H1 (cell line): ENCODE measurements at regions not wholly inside any gene's neighbourhood (a gene's known extent, or its start where the extent isn't known, plus 50 kb on each side); places are given as distances from the start of the nearest gene placed in this dataset.
A peak's percentile ranks its signal among the peaks of the same experiment; 100 is the strongest.

Source experiments
- CTCF ChIA-PET: fragments of 300-600 bp; sonication (Branson Sonifier 250); formaldehyde crosslinking; loops from one replicate; lab custom pipeline; 2021; ENCODE audit not compliant: partially characterized antibody; lab: Charles Lee
- POLR2A ChIA-PET: fragments of 300-600 bp; sonication (Branson Sonifier 250); formaldehyde crosslinking; loops from one replicate; lab custom pipeline; 2021; ENCODE audit warnings: inconsistent platforms; ENCODE audit not compliant: partially characterized antibody; lab: Charles Lee
- DNase-seq, 2 experiments: peaks; one replicate each; pipeline versions ENCODE4 v3.0.0 to v3.0.0-alpha.2; 2010 to 2022; ENCODE audit warnings: low spot score in 2 of 2, low read depth in 1 of 2, mixed read lengths in 1 of 2
- FAIRE-seq: peaks from 2 replicates; lab custom pipeline; 2011; peaks lifted over from hg19 to GRCh38; lab: Jason Lieb, UNC
- H2AFZ ChIP-seq: 2 replicates; pipeline ENCODE4 v1.8.1; 2012; ENCODE audit warnings: low read length, inconsistent platforms
- H2AK5ac ChIP-seq: 2 replicates; pipeline ENCODE4 v1.6.1; 2013; ENCODE audit warnings: low read depth, low read length
- H2BK120ac ChIP-seq: replicated peaks from 2 replicates; pipeline ENCODE3; 2013; ENCODE audit warnings: low read depth, low read length, inconsistent platforms
- H2BK12ac ChIP-seq: 2 replicates; pipeline ENCODE4 v1.6.1; 2013; ENCODE audit warnings: low read depth, low read length
- H2BK15ac ChIP-seq: 2 replicates; pipeline ENCODE4 v1.6.1; 2013; ENCODE audit warnings: low read length
- H2BK20ac ChIP-seq: 2 replicates; pipeline ENCODE4 v1.6.1; 2013; ENCODE audit warnings: low read length
- H2BK5ac ChIP-seq: 2 replicates; pipeline ENCODE4 v1.6.1; 2013; ENCODE audit warnings: low read depth, low read length
- H3K14ac ChIP-seq: 2 replicates; pipeline ENCODE4 v1.6.1; 2013; ENCODE audit warnings: inconsistent platforms; ENCODE audit not compliant: insufficient read length
- H3K18ac ChIP-seq: 2 replicates; pipeline ENCODE4 v1.6.1; 2013; ENCODE audit warnings: low read length; ENCODE audit errors: extremely low read depth
- H3K23ac ChIP-seq: 2 replicates; pipeline ENCODE4 v1.6.1; 2013; ENCODE audit warnings: inconsistent platforms; ENCODE audit not compliant: insufficient read length
- H3K23me2 ChIP-seq: 2 replicates; pipeline ENCODE4 v1.6.1; 2013; ENCODE audit warnings: low read depth, low read length
- H3K27ac ChIP-seq: 2 replicates; pipeline ENCODE4 v1.6.1; 2011; ENCODE audit warnings: low read depth, low read length, inconsistent platforms
- H3K27me3 ChIP-seq, 4 experiments: replicated peaks in 1 of 4; 1 replicate in 1 of 4; 2 replicates in 3 of 4; pipeline versions ENCODE4 v1.6.1 to v1.8.1; 2011 to 2013; ENCODE audit warnings: low read length in 3 of 4, mild to moderate bottlenecking in 3 of 4, inconsistent platforms in 2 of 4, mixed read lengths in 2 of 4, moderate library complexity in 1 of 4; ENCODE audit not compliant: control insufficient read depth in 3 of 4, insufficient read depth in 3 of 4; ENCODE audit errors: extremely low read depth in 1 of 4
- H3K36me3 ChIP-seq, 4 experiments: 2 replicates each; pipeline versions ENCODE4 v1.6.1 to v1.8.1; 2011 to 2013; ENCODE audit warnings: mild to moderate bottlenecking in 4 of 4, low read length in 3 of 4, moderate library complexity in 2 of 4, control low read depth in 1 of 4, inconsistent platforms in 1 of 4; ENCODE audit not compliant: insufficient read depth in 4 of 4, control insufficient read depth in 2 of 4
- H3K4ac ChIP-seq: replicated peaks from 2 replicates; pipeline ENCODE3; 2013; ENCODE audit warnings: low read length, low read depth, mixed read lengths, inconsistent platforms; ENCODE audit not compliant: insufficient read length
- H3K4me1 ChIP-seq, 4 experiments: replicated peaks in 1 of 4; 1 replicate in 1 of 4; 2 replicates in 3 of 4; pipeline versions ENCODE4 v1.6.1 to v1.8.1; 2011 to 2013; ENCODE audit warnings: low read length in 3 of 4, inconsistent platforms in 2 of 4, mixed read lengths in 1 of 4; ENCODE audit not compliant: insufficient read depth in 4 of 4, control insufficient read depth in 3 of 4
- H3K4me2 ChIP-seq, 2 experiments: 2 replicates each; pipeline versions ENCODE4 v1.6.1 to v1.8.1; 2011 to 2013; ENCODE audit warnings: low read depth in 2 of 2, low read length in 2 of 2, control low read depth in 1 of 2, inconsistent platforms in 1 of 2, mild to moderate bottlenecking in 1 of 2; ENCODE audit not compliant: insufficient read depth in 1 of 2
- H3K4me3 ChIP-seq, 4 experiments: fragments of 200-600, 300-600 bp in 1 of 4; sonication (generic), shearing (Covaris generic), sonication (Bioruptor Twin) in 1 of 4; 2 replicates each; pipeline versions ENCODE4 v1.5.1 to v1.8.1; 2011 to 2016; ENCODE audit warnings: low read length in 4 of 4, low read depth in 3 of 4, control low read depth in 2 of 4, inconsistent platforms in 2 of 4, mild to moderate bottlenecking in 2 of 4, mixed read lengths in 1 of 4, moderate library complexity in 1 of 4; ENCODE audit not compliant: insufficient read depth in 2 of 4; ENCODE audit errors: extremely low read depth in 1 of 4
- H3K56ac ChIP-seq: replicated peaks from 2 replicates; pipeline ENCODE3; 2013; ENCODE audit warnings: low read depth, mild to moderate bottlenecking, mixed read lengths, low read length, inconsistent platforms; ENCODE audit not compliant: insufficient read length
- H3K79me1 ChIP-seq: 2 replicates; pipeline ENCODE4 v1.6.1; 2013; ENCODE audit warnings: low read depth, low read length, control low read depth
- H3K79me2 ChIP-seq, 2 experiments: 2 replicates each; pipeline versions ENCODE4 v1.6.1 to v1.8.1; 2012 to 2013; ENCODE audit warnings: low read length in 2 of 2, mild to moderate bottlenecking in 2 of 2, inconsistent platforms in 1 of 2; ENCODE audit not compliant: insufficient read depth in 2 of 2, control insufficient read depth in 1 of 2
- H3K9ac ChIP-seq, 4 experiments: replicated peaks in 1 of 4; 1 replicate in 1 of 4; 2 replicates in 3 of 4; pipeline versions ENCODE4 v1.6.1 to v1.8.1; 2011 to 2013; ENCODE audit warnings: low read depth in 3 of 4, low read length in 3 of 4, control low read depth in 2 of 4, mild to moderate bottlenecking in 2 of 4, moderate library complexity in 2 of 4, inconsistent platforms in 1 of 4; ENCODE audit errors: extremely low read depth in 1 of 4
- H3K9me3 ChIP-seq, 2 experiments: 2 replicates each; pipeline versions ENCODE4 v1.6.1 to v1.8.1; 2012 to 2013; ENCODE audit warnings: mild to moderate bottlenecking in 2 of 2, moderate library complexity in 2 of 2, control low read depth in 1 of 2, inconsistent platforms in 1 of 2, low read depth in 1 of 2, low read length in 1 of 2, mixed read lengths in 1 of 2; ENCODE audit not compliant: insufficient read depth in 2 of 2
- H4K20me1 ChIP-seq, 2 experiments: replicated peaks in 1 of 2; 2 replicates each; pipeline versions ENCODE3 to v1.8.1; 2011 to 2013; ENCODE audit warnings: inconsistent platforms in 2 of 2, low read length in 2 of 2, mild to moderate bottlenecking in 1 of 2; ENCODE audit not compliant: insufficient read depth in 2 of 2, control insufficient read depth in 1 of 2
- H4K5ac ChIP-seq: 2 replicates; pipeline ENCODE4 v1.6.1; 2013; ENCODE audit warnings: low read length, low read depth, mixed read lengths, inconsistent platforms; ENCODE audit not compliant: insufficient read length
- H4K8ac ChIP-seq: 2 replicates; pipeline ENCODE4 v1.8.0; 2013; ENCODE audit warnings: mild to moderate bottlenecking, moderate library complexity, low read length, inconsistent platforms; ENCODE audit not compliant: insufficient read depth; ENCODE audit errors: extremely low read depth
- H4K91ac ChIP-seq: replicated peaks from 2 replicates; pipeline ENCODE3; 2013; ENCODE audit warnings: low read length, mixed read lengths, inconsistent platforms; ENCODE audit not compliant: insufficient read length
- E2F6 ChIP-seq: IDR thresholded peaks from 2 replicates; pipeline ENCODE4 v1.6.1; 2012; ENCODE audit warnings: inconsistent platforms
- RAD21 ChIP-seq, 2 experiments: IDR thresholded peaks in 1 of 2; conservative IDR thresholded peaks in 1 of 2; 2 replicates each; pipeline ENCODE4 v1.6.1; 2011; ENCODE audit warnings: low read depth in 2 of 2, low read length in 2 of 2, improper control_type of control experiment in 1 of 2, inconsistent platforms in 1 of 2, mild to moderate bottlenecking in 1 of 2, moderate library complexity in 1 of 2
- WGBS, 2 experiments: shearing (Covaris generic) in 1 of 2; methylation state at CpG; one replicate each; pipeline versions ENCODE4 v1.1.6 to v1.1.7; 2013 to 2015; ENCODE audit warnings: low lambda C conversion rate in 2 of 2, mixed read lengths in 2 of 2, inconsistent platforms in 1 of 2, low coverage in 1 of 2, missing lambda C conversion rate in 1 of 2; ENCODE audit not compliant: insufficient replicate concordance in 2 of 2, insufficient coverage in 1 of 2, insufficient read length in 1 of 2; ENCODE audit errors: extremely low coverage in 1 of 2, missing lambda C conversion rate in 1 of 2; 5-methylcytosine and 5-hydroxymethylcytosine counted together

DNA sequence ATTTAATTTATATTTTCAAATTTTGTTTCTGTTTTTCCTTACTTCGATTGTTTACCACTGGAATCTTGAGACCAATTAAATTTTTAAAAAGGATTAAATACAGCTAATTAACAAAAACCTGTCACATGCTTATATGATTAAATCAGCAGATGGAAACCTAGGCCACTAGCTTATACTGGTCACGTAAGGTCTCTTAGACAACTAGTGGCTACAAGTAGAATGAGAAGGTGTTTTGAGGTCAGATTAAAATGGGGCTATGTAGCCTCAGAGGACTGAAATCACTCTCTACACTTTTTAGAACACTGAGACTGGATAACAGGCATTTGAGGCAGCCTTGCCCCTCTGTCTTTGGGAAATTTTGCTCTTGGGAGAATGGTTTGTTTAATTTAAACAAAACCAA lies 246.5 kb upstream of the ONECUT1 start:
- Histone ChIP-seq H2AFZ (no peak overlapping the region), H4K20me1 (no peaks in the 10 kb centered on the region), H3K4me2 (no peak overlapping the region), H3K9me3 (no peaks in the 10 kb centered on the region), H2BK120ac (no peak overlapping the region), H3K56ac (no peak overlapping the region), H4K91ac (no peak overlapping the region), H3K36me3 (no peaks in the 10 kb centered on the region), H3K23ac (no peak overlapping the region), H3K79me1 (no peaks in the 10 kb centered on the region), H3K9ac (no peak overlapping the region), H2BK5ac (no peak overlapping the region), H3K4ac (no peak overlapping the region), H3K14ac (no peak overlapping the region), H4K5ac (no peak overlapping the region), H4K8ac (no peak overlapping the region), H3K4me3 (no peak overlapping the region), H3K79me2 (no peaks in the 10 kb centered on the region), H3K27ac (no peak overlapping the region), H3K27me3 (no peaks in the 10 kb centered on the region), H2BK12ac (no peak overlapping the region), H3K4me1 (no peaks in the 10 kb centered on the region), H3K18ac (no peak overlapping the region), H3K23me2 (no peaks in the 10 kb centered on the region), H2BK20ac (no peak overlapping the region), H2AK5ac (no peak overlapping the region), H2BK15ac (no peak overlapping the region)
- WGBS, 2 experiments = 78% methylated on average over 2 of the region's 2 CpGs; no CpG with 5 or more reads in 1 of the 2 experiments
- POLR2A ChIA-PET = no interaction called here
- no peak for FAIRE-seq
- no peak for TF ChIP-seq E2F6
- TF ChIP-seq RAD21 (IDR thresholded peaks at IDR 0.05 in 1 of 2, conservative IDR thresholded peaks at IDR 0.05 in 1 of 2; ENCODE audit: low read depth in 2 of 2, low read length in 2 of 2) = peak in 1 of 2 experiments; percentile 3; a peak in 1 of 4 replicates
- CTCF ChIA-PET = interaction anchor here (0.7 to 1.2 kb wide), 2 partner anchors 161 to 271 kb away, joined by 3 read pairs; no protein-coding TSS in a partner anchor
- DNase-seq = no peak
